Fibroblast of lung (primary cell): ENCODE measurements at regions not wholly inside any gene's neighbourhood (a gene's known extent, or its start where the extent isn't known, plus 50 kb on each side); places are given as distances from the start of the nearest gene placed in this dataset.
"Not testable (repeated sequence)": the region's sequence is repeated elsewhere in the genome, so short reads cannot be mapped to it uniquely, and the experiment has no call there.

Source experiments
- DNase-seq, 2 donors: peaks; one replicate each; pipeline versions ENCODE4 v3.0.0 to v3.0.0-alpha.2; 2010; ENCODE audit warnings: low read depth in 2 of 2
- H2AFZ ChIP-seq: 2 replicates; pipeline ENCODE4 v1.5.1; 2012; ENCODE audit warnings: low read length, control low read depth, inconsistent platforms
- H3K27ac ChIP-seq: 2 replicates; pipeline ENCODE4 v1.5.1; 2011; ENCODE audit warnings: low read length, control low read depth; ENCODE audit not compliant: insufficient read depth
- H3K27me3 ChIP-seq: 2 replicates; pipeline ENCODE4 v1.5.1; 2011; ENCODE audit warnings: mild to moderate bottlenecking, low read length; ENCODE audit not compliant: control insufficient read depth, insufficient read depth
- H3K36me3 ChIP-seq: 2 replicates; pipeline ENCODE4 v1.5.1; 2011; ENCODE audit warnings: low read length; ENCODE audit not compliant: control insufficient read depth, insufficient read depth
- H3K4me1 ChIP-seq: 2 replicates; pipeline ENCODE4 v1.5.1; 2011; ENCODE audit warnings: low read length; ENCODE audit not compliant: control insufficient read depth, insufficient read depth; ENCODE audit errors: extremely low read depth
- H3K4me2 ChIP-seq: 2 replicates; pipeline ENCODE4 v1.5.1; 2011; ENCODE audit warnings: low read length, control low read depth; ENCODE audit not compliant: insufficient read depth; ENCODE audit errors: extremely low read depth
- H3K4me3 ChIP-seq, 4 experiments: fragments of 200-600 bp in 1 of 4; sonication (generic) in 1 of 4; replicated peaks in 1 of 4; 2 replicates each; pipeline ENCODE4 v1.5.1; 2011 to 2016; ENCODE audit warnings: low read length in 4 of 4, low read depth in 3 of 4, mild to moderate bottlenecking in 3 of 4, control low read depth in 2 of 4, inconsistent platforms in 1 of 4, mixed read lengths in 1 of 4; ENCODE audit not compliant: insufficient read depth in 1 of 4; ENCODE audit errors: control extremely low read depth in 1 of 4
- H3K79me2 ChIP-seq: 2 replicates; pipeline ENCODE4 v1.5.1; 2012; ENCODE audit warnings: mild to moderate bottlenecking, low read length, inconsistent platforms; ENCODE audit not compliant: control insufficient read depth, insufficient read depth
- H3K9ac ChIP-seq: 2 replicates; pipeline ENCODE4 v1.5.1; 2011; ENCODE audit warnings: mild to moderate bottlenecking, low read length, control low read depth; ENCODE audit not compliant: insufficient read depth
- H3K9me3 ChIP-seq: 2 replicates; pipeline ENCODE4 v1.5.1; 2012; ENCODE audit warnings: low read depth, low read length; ENCODE audit not compliant: control insufficient read depth, insufficient read depth
- H4K20me1 ChIP-seq: 2 replicates; pipeline ENCODE4 v1.5.1; 2011; ENCODE audit warnings: low read length; ENCODE audit not compliant: control insufficient read depth, insufficient read depth; ENCODE audit errors: extremely low read depth
- CTCF ChIP-seq, 2 donors: IDR thresholded peaks in 1 of 2; conservative IDR thresholded peaks in 1 of 2; 1 replicate in 1 of 2; 2 replicates in 1 of 2; pipeline ENCODE4 v1.5.1; 2011 to 2012; ENCODE audit warnings: low read length in 2 of 2, control low read depth in 1 of 2, inconsistent platforms in 1 of 2, low read depth in 1 of 2, mild to moderate bottlenecking in 1 of 2
- EZH2 ChIP-seq: IDR thresholded peaks from 2 replicates; pipeline ENCODE4 v1.5.1; 2012; ENCODE audit warnings: low read length, control low read depth, mild to moderate bottlenecking; ENCODE audit errors: missing control alignments

DNA sequence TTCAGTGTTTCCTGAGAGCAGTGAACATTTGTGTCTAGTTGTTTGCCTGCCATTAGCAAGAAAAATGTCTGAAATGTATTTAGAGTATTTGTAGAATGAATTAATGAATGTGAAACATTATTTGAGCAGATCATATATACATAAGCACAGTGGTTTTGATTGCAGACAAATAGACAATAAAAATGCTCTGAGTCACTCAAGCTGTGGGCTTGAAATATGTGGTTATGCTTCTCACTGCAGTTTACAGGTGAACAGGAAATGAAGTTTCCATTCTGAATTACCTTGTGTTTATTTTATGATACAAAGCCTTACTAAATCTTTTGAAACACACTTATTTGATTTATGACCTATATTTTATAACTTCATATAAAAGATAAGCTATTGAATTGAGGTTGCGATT, 827.7 kb downstream of the TMTC2 start:
- no peak for TF ChIP-seq EZH2
- TF ChIP-seq CTCF (conservative IDR thresholded peaks at IDR 0.05 in 1 of 2, IDR thresholded peaks at IDR 0.05 in 1 of 2; ENCODE audit: low read depth in 1 of 2, low read length in 2 of 2) = no peak
- H3K79me2 ChIP-seq = no peaks in the 10 kb centered on the region
- no peak overlapping the region for H2AFZ ChIP-seq
- H3K4me2 ChIP-seq = no peak overlapping the region
- no peak overlapping the region for H3K9ac ChIP-seq
- no peaks in the 10 kb centered on the region for H3K4me1 ChIP-seq
- no peaks in the 10 kb centered on the region for H3K36me3 ChIP-seq
- H3K4me3 ChIP-seq = no peak overlapping the region
- no peak overlapping the region for H3K27ac ChIP-seq
- DNase-seq = no peak
- H3K9me3 ChIP-seq = no peaks in the 10 kb centered on the region
- H4K20me1 ChIP-seq = no peaks in the 10 kb centered on the region
- H3K27me3 ChIP-seq = no peaks in the 10 kb centered on the region

GRCh38 chr12:83506841-83507240, 820.1 kb downstream of the TMTC2 start:
- Histone ChIP-seq H2AFZ (no peak overlapping the region), H3K27me3 (no peaks in the 10 kb centered on the region), H3K79me2 (no peaks in the 10 kb centered on the region), H3K4me1 (no peaks in the 10 kb centered on the region), H3K4me3 (no peak overlapping the region), H3K27ac (no peak overlapping the region), H3K36me3 (no peaks in the 10 kb centered on the region), H3K4me2 (no peak overlapping the region), H4K20me1 (no peaks in the 10 kb centered on the region), H3K9me3 (no peaks in the 10 kb centered on the region), H3K9ac (no peak overlapping the region)
- DNase-seq = no peak
- TF ChIP-seq EZH2 (no peak), CTCF (conservative IDR thresholded peaks at IDR 0.05 in 1 of 2, IDR thresholded peaks at IDR 0.05 in 1 of 2; ENCODE audit: low read depth in 1 of 2, low read length in 2 of 2) (no peak)

- Histone ChIP-seq H3K27me3 (no peaks in the 10 kb centered on the region), H3K36me3 (no peaks in the 10 kb centered on the region), H3K4me1 (no peaks in the 10 kb centered on the region), H3K4me3 (no peak overlapping the region), H3K4me2 (no peak overlapping the region), H3K79me2 (no peaks in the 10 kb centered on the region), H4K20me1 (no peaks in the 10 kb centered on the region), H3K9ac (no peak overlapping the region), H2AFZ (no peak overlapping the region), H3K27ac (no peak overlapping the region), H3K9me3 (no peaks in the 10 kb centered on the region)
- DNase-seq = no peak
- no peak for TF ChIP-seq EZH2
- TF ChIP-seq CTCF (conservative IDR thresholded peaks at IDR 0.05 in 1 of 2, IDR thresholded peaks at IDR 0.05 in 1 of 2; ENCODE audit: low read depth in 1 of 2, low read length in 2 of 2) = no peak
Measured at GRCh38 chr12:83505586-83505985, 818.9 kb downstream of the TMTC2 start.

DNA sequence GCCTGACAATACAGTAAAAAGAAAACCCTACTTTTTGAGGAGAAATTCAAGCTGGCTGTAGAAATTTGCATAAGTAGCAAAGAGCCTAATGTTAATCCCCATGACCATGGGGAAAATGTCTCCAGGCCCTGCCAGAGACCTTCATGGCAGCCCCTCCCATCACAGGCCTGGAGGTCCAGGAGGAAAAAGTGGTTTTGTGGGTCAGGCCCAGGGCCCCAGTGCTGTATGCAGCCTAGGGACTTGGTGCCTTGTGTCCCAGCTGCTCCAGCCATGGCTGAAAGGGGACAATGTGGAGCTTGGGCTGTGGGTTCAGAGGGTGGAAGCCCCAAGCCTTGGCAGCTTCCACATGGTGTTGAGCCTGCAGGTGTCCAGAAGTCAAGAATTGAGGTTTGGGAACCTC, 813.2 kb downstream of the TMTC2 start:
- not testable (repeated sequence) for H3K9me3 ChIP-seq, H3K9ac ChIP-seq, H3K4me2 ChIP-seq, H3K4me3 ChIP-seq, H3K27me3 ChIP-seq, H3K27ac ChIP-seq, H3K36me3 ChIP-seq, H2AFZ ChIP-seq, DNase-seq, H4K20me1 ChIP-seq, H3K79me2 ChIP-seq, H3K4me1 ChIP-seq
